Keratinocyte (primary cell): ENCODE measurements at regions not wholly inside any gene's neighbourhood (a gene's known extent, or its start where the extent isn't known, plus 50 kb on each side); places are given as distances from the start of the nearest gene placed in this dataset.

ENCODE experiments used
- DNase-seq: peaks from one replicate; pipeline ENCODE4 v3.0.0-alpha.2; 2011; ENCODE audit warnings: low read depth, missing footprints, low spot score
- FAIRE-seq: peaks from 2 replicates; lab custom pipeline; 2011; peaks lifted over from hg19 to GRCh38; lab: Jason Lieb, UNC
- H2AFZ ChIP-seq: 2 replicates; pipeline ENCODE4 v1.6.0; 2012; ENCODE audit warnings: low read length, control low read depth, inconsistent platforms; ENCODE audit not compliant: control insufficient read depth
- H3K27ac ChIP-seq: 2 replicates; pipeline ENCODE4 v1.5.1; 2011; ENCODE audit warnings: low read length; ENCODE audit not compliant: control insufficient read depth, insufficient read depth
- H3K27me3 ChIP-seq: 3 replicates; pipeline ENCODE4 v1.6.0; 2011; ENCODE audit warnings: low read length; ENCODE audit not compliant: control insufficient read depth, insufficient read depth; ENCODE audit errors: extremely low read depth
- H3K36me3 ChIP-seq, 2 experiments: 2 replicates in 1 of 2; 3 replicates in 1 of 2; pipeline ENCODE4 v1.5.1; 2011; ENCODE audit warnings: low read length in 2 of 2, mild to moderate bottlenecking in 1 of 2; ENCODE audit not compliant: control insufficient read depth in 2 of 2, insufficient read depth in 2 of 2; ENCODE audit errors: extremely low read depth in 1 of 2
- H3K4me1 ChIP-seq: 3 replicates; pipeline ENCODE4 v1.5.1; 2011; ENCODE audit warnings: low read length; ENCODE audit not compliant: control insufficient read depth, insufficient read depth; ENCODE audit errors: extremely low read depth
- H3K4me2 ChIP-seq: 3 replicates; pipeline ENCODE4 v1.6.0; 2011; ENCODE audit warnings: low read depth, low read length; ENCODE audit not compliant: control insufficient read depth, insufficient read depth; ENCODE audit errors: extremely low read depth
- H3K4me3 ChIP-seq, 3 experiments: fragments of 200-600 bp in 1 of 3; sonication (generic) in 1 of 3; 2 replicates in 2 of 3; 3 replicates in 1 of 3; pipeline ENCODE4 v1.5.1; 2011 to 2016; ENCODE audit warnings: low read length in 3 of 3, mild to moderate bottlenecking in 3 of 3, control low read depth in 2 of 3, inconsistent platforms in 1 of 3, low read depth in 1 of 3, mixed read lengths in 1 of 3, mixed run types in 1 of 3, moderate library complexity in 1 of 3; ENCODE audit not compliant: control insufficient read depth in 2 of 3, insufficient read depth in 2 of 3; ENCODE audit errors: extremely low read depth in 1 of 3
- H3K79me2 ChIP-seq: 2 replicates; pipeline ENCODE4 v1.6.0; 2012; ENCODE audit warnings: low read length; ENCODE audit not compliant: control insufficient read depth, insufficient read depth
- H3K9ac ChIP-seq: 3 replicates; pipeline ENCODE4 v1.6.0; 2011; ENCODE audit warnings: low read length; ENCODE audit not compliant: control insufficient read depth, insufficient read depth; ENCODE audit errors: extremely low read depth
- H3K9me1 ChIP-seq: 3 replicates; pipeline ENCODE4 v1.6.0; 2011; ENCODE audit warnings: low read length; ENCODE audit not compliant: control insufficient read depth, insufficient read depth; ENCODE audit errors: extremely low read depth
- H3K9me3 ChIP-seq: 2 replicates; pipeline ENCODE4 v1.5.1; 2012; ENCODE audit warnings: low read depth, low read length; ENCODE audit not compliant: control insufficient read depth
- H4K20me1 ChIP-seq: 3 replicates; pipeline ENCODE4 v1.6.0; 2011; ENCODE audit warnings: low read length; ENCODE audit not compliant: control insufficient read depth, insufficient read depth; ENCODE audit errors: extremely low read depth
- CTCF ChIP-seq, 3 experiments: IDR thresholded peaks in 1 of 3; conservative IDR thresholded peaks in 1 of 3; optimal IDR thresholded peaks in 1 of 3; 2 replicates in 2 of 3; 3 replicates in 1 of 3; pipeline versions ENCODE3 to v1.5.1; 2011; ENCODE audit warnings: low read length in 3 of 3, mild to moderate bottlenecking in 3 of 3, moderate library complexity in 2 of 3, control low read depth in 1 of 3, inconsistent platforms in 1 of 3; ENCODE audit not compliant: insufficient read depth in 2 of 3; ENCODE audit errors: extremely low read depth in 1 of 3
- EZH2 ChIP-seq: IDR thresholded peaks from one replicate; pipeline ENCODE4 v1.6.1; 2012; ENCODE audit warnings: inconsistent platforms, mild to moderate bottlenecking, low read length, moderate library complexity
- dilution Hi-C: fragments of 300-500 bp; cut with MboI; formaldehyde crosslinking; loops from one replicate; pipeline ENCODE4 v1.7.0; 2020; ENCODE audit warnings: low sequenced_read_pairs; ENCODE audit not compliant: extremely low pct_ligation_motif_present

DNA sequence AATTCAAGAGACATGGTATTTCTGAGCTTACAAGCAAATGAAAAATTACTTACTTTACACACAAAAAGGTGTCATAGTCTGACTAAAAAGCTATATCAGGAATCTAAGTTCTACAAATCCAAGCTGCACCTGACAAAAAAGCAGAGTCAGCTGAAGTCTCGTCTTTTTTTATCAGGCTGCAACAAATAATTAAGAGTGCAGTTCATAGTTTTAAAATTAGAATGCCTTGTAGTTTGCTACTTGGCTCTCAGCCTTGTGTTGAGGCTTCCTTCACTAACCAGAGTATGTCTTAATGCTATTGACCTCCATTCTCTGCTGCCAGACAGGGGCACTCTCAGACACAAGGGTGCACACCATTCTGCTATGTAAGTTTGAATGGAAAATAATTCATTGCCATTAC lies 940.7 kb downstream of the PCDH7 start:
- Histone ChIP-seq H3K9me3 (no peaks in the 10 kb centered on the region), H3K4me2 (no peak overlapping the region), H3K36me3 (no peaks in the 10 kb centered on the region), H3K27ac (no peak overlapping the region), H3K4me3 (no peak overlapping the region), H3K4me1 (no peaks in the 10 kb centered on the region), H3K27me3 (no peaks in the 10 kb centered on the region), H3K9me1 (no peaks in the 10 kb centered on the region), H2AFZ (no peak overlapping the region), H4K20me1 (no peaks in the 10 kb centered on the region), H3K79me2 (no peaks in the 10 kb centered on the region), H3K9ac (no peak overlapping the region)
- FAIRE-seq (no peak), DNase-seq (no peak)
- TF ChIP-seq CTCF (optimal IDR thresholded peaks at IDR 0.05 in 1 of 3, IDR thresholded peaks at IDR 0.05 in 1 of 3, conservative IDR thresholded peaks at IDR 0.05 in 1 of 3; ENCODE audit: extremely low read depth in 1 of 3, insufficient read depth in 2 of 3, low read length in 3 of 3): no peak
- TF ChIP-seq EZH2: no peak
- dilution Hi-C loops: no loop called here

GRCh38 chr4:31662951-31663350 lies 942.8 kb downstream of the PCDH7 start:
- no peak overlapping the region for H3K27ac ChIP-seq
- H3K4me1 ChIP-seq: no peaks in the 10 kb centered on the region
- H3K4me3 ChIP-seq: no peak overlapping the region
- H3K79me2 ChIP-seq: no peaks in the 10 kb centered on the region
- no peak overlapping the region for H3K9ac ChIP-seq
- H2AFZ ChIP-seq: no peak overlapping the region
- no peak overlapping the region for H3K4me2 ChIP-seq
- no peaks in the 10 kb centered on the region for H3K36me3 ChIP-seq
- no peak for DNase-seq
- dilution Hi-C loops: no loop called here
- no peak for TF ChIP-seq EZH2
- no peaks in the 10 kb centered on the region for H4K20me1 ChIP-seq
- no peak for FAIRE-seq
- no peaks in the 10 kb centered on the region for H3K9me1 ChIP-seq
- H3K27me3 ChIP-seq: no peaks in the 10 kb centered on the region
- H3K9me3 ChIP-seq: no peaks in the 10 kb centered on the region

DNA sequence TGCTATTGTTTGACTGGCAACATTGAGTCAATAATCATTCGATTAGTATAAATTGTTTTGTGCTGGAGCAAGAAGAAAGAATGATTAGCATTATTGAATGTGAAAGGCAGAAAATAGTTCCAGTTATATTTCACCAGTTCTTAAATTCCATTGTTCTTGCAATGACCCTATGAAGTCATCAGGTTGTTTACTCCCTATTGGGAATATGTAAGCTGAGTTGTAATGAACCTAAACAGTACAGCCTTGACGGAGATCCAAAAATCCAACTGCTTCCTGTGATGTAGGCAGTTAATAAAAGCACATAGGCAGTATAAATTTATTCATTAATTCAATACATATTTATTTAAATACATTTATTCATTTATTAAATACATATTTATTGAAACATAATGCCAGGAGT lies 947.5 kb downstream of the PCDH7 start:
- no peak overlapping the region for H3K27ac ChIP-seq
- H4K20me1 ChIP-seq: no peaks in the 10 kb centered on the region
- DNase-seq: no peak
- no peaks in the 10 kb centered on the region for H3K9me1 ChIP-seq
- no peak overlapping the region for H3K9ac ChIP-seq
- no peak overlapping the region for H3K4me3 ChIP-seq
- no peak overlapping the region for H3K4me2 ChIP-seq
- FAIRE-seq: no peak
- H3K9me3 ChIP-seq: no peaks in the 10 kb centered on the region
- H2AFZ ChIP-seq: no peak overlapping the region
- no peaks in the 10 kb centered on the region for H3K79me2 ChIP-seq
- H3K27me3 ChIP-seq: no peaks in the 10 kb centered on the region
- TF ChIP-seq CTCF (optimal IDR thresholded peaks at IDR 0.05 in 1 of 3, IDR thresholded peaks at IDR 0.05 in 1 of 3, conservative IDR thresholded peaks at IDR 0.05 in 1 of 3; ENCODE audit: extremely low read depth in 1 of 3, insufficient read depth in 2 of 3, low read length in 3 of 3): no peak
- H3K4me1 ChIP-seq: no peaks in the 10 kb centered on the region
- dilution Hi-C loops: no loop called here
- no peaks in the 10 kb centered on the region for H3K36me3 ChIP-seq
